Caco-2 (cell line): ENCODE measurements at regions not wholly inside any gene's neighbourhood (a gene's known extent, or its start where the extent isn't known, plus 50 kb on each side); places are given as distances from the start of the nearest gene placed in this dataset.

Experiments
- BruUV-seq: library from RNA; stranded (reverse); fragments of 400-500 nt; replicated peaks from 2 replicates; lab custom pipeline; 2021; lab: Mats Ljungman, UMichigan
- CTCF ChIA-PET: fragments of 300-600 bp; sonication (Branson Sonifier 250); formaldehyde crosslinking; loops from one replicate; lab custom pipeline; 2022; ENCODE audit warnings: antibody characterized with exemption; lab: Charles Lee
- POLR2A ChIA-PET: fragments of 300-600 bp; sonication (Branson Sonifier 250); formaldehyde crosslinking; loops from one replicate; lab custom pipeline; 2022; ENCODE audit warnings: antibody characterized with exemption; lab: Charles Lee
- DNase-seq, 2 experiments: peaks; one replicate each; pipeline versions ENCODE4 v3.0.0 to v3.0.0-alpha.2; 2020 to 2022
- H3K27me3 ChIP-seq: replicated peaks from 2 replicates; pipeline ENCODE4 v1.6.0; 2011; ENCODE audit warnings: low read length; ENCODE audit not compliant: control insufficient read depth, insufficient read depth
- H3K36me3 ChIP-seq: 2 replicates; pipeline ENCODE4 v1.5.1; 2011; ENCODE audit warnings: low read length; ENCODE audit not compliant: control insufficient read depth, insufficient read depth
- H3K4me1 ChIP-seq: fragments of 250-450 bp; sonication (Bioruptor Pico); 2 replicates; pipeline ENCODE4 v1.5.1; 2020; ENCODE audit warnings: mild to moderate bottlenecking
- H3K4me3 ChIP-seq: 2 replicates; pipeline ENCODE4 v1.5.1; 2011; ENCODE audit warnings: low read depth, mild to moderate bottlenecking, control low read depth, low read length
- H3K9me3 ChIP-seq: fragments of 250-450 bp; sonication (Bioruptor Pico); 2 replicates; pipeline ENCODE4 v1.5.1; 2020; ENCODE audit warnings: mild to moderate bottlenecking, moderate library complexity
- H3K27ac Mint-ChIP-seq: one replicate; pipeline ENCODE4 v1.8.0; 2022; ENCODE audit warnings: mixed read lengths; ENCODE audit not compliant: unreplicated experiment
- H3K27me3 Mint-ChIP-seq: one replicate; pipeline ENCODE4 v1.8.0; 2022; ENCODE audit warnings: mixed read lengths; ENCODE audit not compliant: insufficient read depth, unreplicated experiment
- H3K36me3 Mint-ChIP-seq: one replicate; pipeline ENCODE4 v1.8.0; 2022; ENCODE audit warnings: mild to moderate bottlenecking, mixed read lengths; ENCODE audit not compliant: insufficient read depth, unreplicated experiment
- H3K4me1 Mint-ChIP-seq: one replicate; pipeline ENCODE4 v1.8.0; 2022; ENCODE audit warnings: low read depth, mixed read lengths; ENCODE audit not compliant: unreplicated experiment
- H3K4me3 Mint-ChIP-seq: one replicate; pipeline ENCODE4 v1.8.0; 2022; ENCODE audit warnings: mild to moderate bottlenecking, moderate library complexity, mixed read lengths; ENCODE audit not compliant: unreplicated experiment
- H3K9me3 Mint-ChIP-seq: one replicate; pipeline ENCODE4 v1.8.0; 2022; ENCODE audit warnings: mixed read lengths; ENCODE audit not compliant: unreplicated experiment
- intact Hi-C: fragments of 100-400 bp; cut with micrococcal nuclease; formaldehyde crosslinking; loops from one replicate; pipeline ENCODE4 v1.10.0; 2022; ENCODE audit not compliant: unreplicated experiment
- TF ChIP-seq, protein P1 (sequence below), 2 experiments: fragments of 200-600 bp in 1 of 2; IDR thresholded peaks; 1 replicate in 1 of 2; 2 replicates in 1 of 2; pipeline versions ENCODE4 v1.5.1 to v1.8.0; 2011 to 2022; ENCODE audit warnings: antibody characterized with exemption in 1 of 2, control low read depth in 1 of 2, inconsistent platforms in 1 of 2, low read depth in 1 of 2, low read length in 1 of 2, mild to moderate bottlenecking in 1 of 2, moderate library complexity in 1 of 2; ENCODE audit not compliant: insufficient read depth in 1 of 2, severe bottlenecking in 1 of 2, unreplicated experiment in 1 of 2

- Histone ChIP-seq H3K27me3 (no peaks in the 10 kb centered on the region), H3K4me1 (no peaks in the 10 kb centered on the region), H3K4me3 (no peak overlapping the region), H3K9me3 (peaks cover 9% of the 10 kb centered on the region; the same call in 1 of the 2 replicates), H3K36me3 (no peaks in the 10 kb centered on the region)
- H3K36me3 Mint-ChIP-seq, result no peaks in the 10 kb centered on the region
- CTCF ChIA-PET, result no interaction called here
- no peak for DNase-seq
- H3K27ac Mint-ChIP-seq, result no peak overlapping the region
- POLR2A ChIA-PET, result no interaction called here
- TF ChIP-seq, protein P1, sequence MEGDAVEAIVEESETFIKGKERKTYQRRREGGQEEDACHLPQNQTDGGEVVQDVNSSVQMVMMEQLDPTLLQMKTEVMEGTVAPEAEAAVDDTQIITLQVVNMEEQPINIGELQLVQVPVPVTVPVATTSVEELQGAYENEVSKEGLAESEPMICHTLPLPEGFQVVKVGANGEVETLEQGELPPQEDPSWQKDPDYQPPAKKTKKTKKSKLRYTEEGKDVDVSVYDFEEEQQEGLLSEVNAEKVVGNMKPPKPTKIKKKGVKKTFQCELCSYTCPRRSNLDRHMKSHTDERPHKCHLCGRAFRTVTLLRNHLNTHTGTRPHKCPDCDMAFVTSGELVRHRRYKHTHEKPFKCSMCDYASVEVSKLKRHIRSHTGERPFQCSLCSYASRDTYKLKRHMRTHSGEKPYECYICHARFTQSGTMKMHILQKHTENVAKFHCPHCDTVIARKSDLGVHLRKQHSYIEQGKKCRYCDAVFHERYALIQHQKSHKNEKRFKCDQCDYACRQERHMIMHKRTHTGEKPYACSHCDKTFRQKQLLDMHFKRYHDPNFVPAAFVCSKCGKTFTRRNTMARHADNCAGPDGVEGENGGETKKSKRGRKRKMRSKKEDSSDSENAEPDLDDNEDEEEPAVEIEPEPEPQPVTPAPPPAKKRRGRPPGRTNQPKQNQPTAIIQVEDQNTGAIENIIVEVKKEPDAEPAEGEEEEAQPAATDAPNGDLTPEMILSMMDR (IDR thresholded peaks at IDR 0.05; ENCODE audit: insufficient read depth in 1 of 2, low read depth in 1 of 2, low read length in 1 of 2, severe bottlenecking in 1 of 2, unreplicated experiment in 1 of 2), result no peak
- BruUV-seq, result no TSS peak
- peaks cover 18% of the 10 kb centered on the region for H3K27me3 Mint-ChIP-seq
- no peak overlapping the region for H3K4me3 Mint-ChIP-seq
- H3K9me3 Mint-ChIP-seq, result peaks cover 21% of the 10 kb centered on the region
- intact Hi-C loops, result no loop called here
- no peaks in the 10 kb centered on the region for H3K4me1 Mint-ChIP-seq
Observed at GRCh38 chr5:53392073-53392472, 88.4 kb upstream of the FST start.

GRCh38 chr5:53394808-53395207 lies 85.6 kb upstream of the FST start:
- no peak for DNase-seq
- H3K9me3 ChIP-seq, result peaks cover 2% of the 10 kb centered on the region; the same call in 1 of the 2 replicates
- no peaks in the 10 kb centered on the region for H3K36me3 Mint-ChIP-seq
- peaks cover 18% of the 10 kb centered on the region for H3K27me3 Mint-ChIP-seq
- H3K27me3 ChIP-seq, result no peaks in the 10 kb centered on the region
- ChIA-PET POLR2A (no interaction called here), CTCF (no interaction called here)
- intact Hi-C loops, result no loop called here
- no peaks in the 10 kb centered on the region for H3K9me3 Mint-ChIP-seq
- no peaks in the 10 kb centered on the region for H3K4me1 Mint-ChIP-seq
- BruUV-seq, result no TSS peak
- no peak overlapping the region for H3K27ac Mint-ChIP-seq
- TF ChIP-seq, protein P1 (IDR thresholded peaks at IDR 0.05; ENCODE audit: insufficient read depth in 1 of 2, low read depth in 1 of 2, low read length in 1 of 2, severe bottlenecking in 1 of 2, unreplicated experiment in 1 of 2), result no peak
- no peak overlapping the region for H3K4me3 ChIP-seq
- no peak overlapping the region for H3K4me3 Mint-ChIP-seq
- H3K4me1 ChIP-seq, result no peaks in the 10 kb centered on the region
- H3K36me3 ChIP-seq, result no peaks in the 10 kb centered on the region

- Histone ChIP-seq H3K9me3 (no peaks in the 10 kb centered on the region), H3K4me1 (no peaks in the 10 kb centered on the region), H3K4me3 (no peak overlapping the region), H3K27me3 (no peaks in the 10 kb centered on the region), H3K36me3 (no peaks in the 10 kb centered on the region)
- Mint-ChIP-seq H3K27ac (no peak overlapping the region), H3K4me1 (no peaks in the 10 kb centered on the region), H3K27me3 (peaks cover 18% of the 10 kb centered on the region), H3K9me3 (no peaks in the 10 kb centered on the region), H3K36me3 (no peaks in the 10 kb centered on the region), H3K4me3 (no peak overlapping the region)
- ChIA-PET POLR2A (no interaction called here), CTCF (no interaction called here)
- DNase-seq, result no peak
- intact Hi-C loops, result no loop called here
- no TSS peak for BruUV-seq
- TF ChIP-seq, protein P1 (IDR thresholded peaks at IDR 0.05; ENCODE audit: insufficient read depth in 1 of 2, low read depth in 1 of 2, low read length in 1 of 2, severe bottlenecking in 1 of 2, unreplicated experiment in 1 of 2), result no peak
Observed at GRCh38 chr5:53397141-53397757, 83.2 kb upstream of the FST start.
